ENCODE measurements at regions not wholly inside any gene's neighbourhood (a gene's known extent, or its start where the extent isn't known, plus 50 kb on each side); places are given as distances from the start of the nearest gene placed in this dataset.

DNA sequence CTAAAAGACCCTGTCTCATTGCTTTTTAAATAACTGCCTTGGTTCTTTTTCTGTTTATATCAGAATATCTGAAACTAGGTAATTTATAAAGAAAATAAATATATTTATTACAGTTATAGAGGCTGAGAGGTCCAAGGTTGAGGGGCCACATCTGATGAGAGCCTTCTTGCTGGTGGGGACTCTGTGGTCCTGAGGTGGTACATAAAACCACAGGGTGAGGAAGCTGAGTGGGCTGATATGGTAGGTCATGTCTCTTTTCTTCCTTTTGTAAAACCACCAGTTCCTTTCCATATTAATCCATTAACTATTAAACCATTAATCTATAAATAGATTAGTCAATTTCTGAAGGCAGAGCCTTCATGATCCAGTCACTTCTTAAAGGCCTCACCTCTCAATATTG lies 109.5 kb upstream of the SPRY2 start:
- H3K27ac ChIP-seq = no peak overlapping the region
- TF ChIP-seq, protein P1, sequence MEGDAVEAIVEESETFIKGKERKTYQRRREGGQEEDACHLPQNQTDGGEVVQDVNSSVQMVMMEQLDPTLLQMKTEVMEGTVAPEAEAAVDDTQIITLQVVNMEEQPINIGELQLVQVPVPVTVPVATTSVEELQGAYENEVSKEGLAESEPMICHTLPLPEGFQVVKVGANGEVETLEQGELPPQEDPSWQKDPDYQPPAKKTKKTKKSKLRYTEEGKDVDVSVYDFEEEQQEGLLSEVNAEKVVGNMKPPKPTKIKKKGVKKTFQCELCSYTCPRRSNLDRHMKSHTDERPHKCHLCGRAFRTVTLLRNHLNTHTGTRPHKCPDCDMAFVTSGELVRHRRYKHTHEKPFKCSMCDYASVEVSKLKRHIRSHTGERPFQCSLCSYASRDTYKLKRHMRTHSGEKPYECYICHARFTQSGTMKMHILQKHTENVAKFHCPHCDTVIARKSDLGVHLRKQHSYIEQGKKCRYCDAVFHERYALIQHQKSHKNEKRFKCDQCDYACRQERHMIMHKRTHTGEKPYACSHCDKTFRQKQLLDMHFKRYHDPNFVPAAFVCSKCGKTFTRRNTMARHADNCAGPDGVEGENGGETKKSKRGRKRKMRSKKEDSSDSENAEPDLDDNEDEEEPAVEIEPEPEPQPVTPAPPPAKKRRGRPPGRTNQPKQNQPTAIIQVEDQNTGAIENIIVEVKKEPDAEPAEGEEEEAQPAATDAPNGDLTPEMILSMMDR (conservative IDR thresholded peaks at IDR 0.05) = no peak
- TF ChIP-seq ZFX (IDR thresholded peaks at IDR 0.05) = no peak

DNA sequence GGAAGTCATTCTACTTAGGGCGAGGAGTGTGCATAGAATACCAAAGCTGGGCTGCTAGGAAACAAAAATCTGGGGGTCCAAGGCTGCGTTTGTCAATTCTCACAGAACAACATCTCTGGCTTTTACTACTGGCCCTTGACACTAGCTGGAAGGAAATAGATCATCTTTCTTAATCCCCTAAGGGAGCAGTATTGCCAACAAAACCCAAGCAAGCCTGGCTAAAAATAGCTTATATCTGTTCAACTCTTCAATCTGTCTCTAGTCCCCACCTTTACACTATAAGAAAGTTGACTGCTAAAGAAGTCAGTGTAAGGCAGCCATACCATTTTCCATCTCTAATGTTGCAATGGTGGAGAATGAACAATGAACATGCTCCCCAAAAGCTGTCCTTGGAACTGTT lies 107.8 kb upstream of the SPRY2 start:
- no peak for TF ChIP-seq ZFX (IDR thresholded peaks at IDR 0.05)
- TF ChIP-seq, protein P1 (conservative IDR thresholded peaks at IDR 0.05) = no peak
- H3K27ac ChIP-seq = no peak overlapping the region

DNA sequence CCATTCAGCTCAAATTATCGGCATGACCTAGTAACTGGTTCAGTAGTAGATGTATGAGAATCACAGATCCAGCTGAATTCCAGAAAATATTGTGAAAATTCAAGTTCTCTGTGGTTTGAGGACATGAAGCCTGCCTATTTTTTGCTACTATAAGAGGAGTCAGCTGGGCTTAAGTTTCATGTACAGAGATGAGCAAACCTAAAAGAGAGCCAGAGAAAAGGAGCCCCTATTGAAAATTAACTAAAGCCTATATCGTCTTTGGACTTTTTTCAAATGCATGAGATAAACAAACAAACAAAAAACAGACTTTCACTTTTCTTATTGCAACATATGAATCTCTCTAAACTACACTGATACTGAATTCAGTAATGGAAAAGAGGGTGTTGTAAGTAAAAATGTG lies 106.8 kb upstream of the SPRY2 start:
- TF ChIP-seq ZFX (IDR thresholded peaks at IDR 0.05) = no peak
- TF ChIP-seq, protein P1 (conservative IDR thresholded peaks at IDR 0.05) = no peak
- no peak overlapping the region for H3K27ac ChIP-seq

DNA sequence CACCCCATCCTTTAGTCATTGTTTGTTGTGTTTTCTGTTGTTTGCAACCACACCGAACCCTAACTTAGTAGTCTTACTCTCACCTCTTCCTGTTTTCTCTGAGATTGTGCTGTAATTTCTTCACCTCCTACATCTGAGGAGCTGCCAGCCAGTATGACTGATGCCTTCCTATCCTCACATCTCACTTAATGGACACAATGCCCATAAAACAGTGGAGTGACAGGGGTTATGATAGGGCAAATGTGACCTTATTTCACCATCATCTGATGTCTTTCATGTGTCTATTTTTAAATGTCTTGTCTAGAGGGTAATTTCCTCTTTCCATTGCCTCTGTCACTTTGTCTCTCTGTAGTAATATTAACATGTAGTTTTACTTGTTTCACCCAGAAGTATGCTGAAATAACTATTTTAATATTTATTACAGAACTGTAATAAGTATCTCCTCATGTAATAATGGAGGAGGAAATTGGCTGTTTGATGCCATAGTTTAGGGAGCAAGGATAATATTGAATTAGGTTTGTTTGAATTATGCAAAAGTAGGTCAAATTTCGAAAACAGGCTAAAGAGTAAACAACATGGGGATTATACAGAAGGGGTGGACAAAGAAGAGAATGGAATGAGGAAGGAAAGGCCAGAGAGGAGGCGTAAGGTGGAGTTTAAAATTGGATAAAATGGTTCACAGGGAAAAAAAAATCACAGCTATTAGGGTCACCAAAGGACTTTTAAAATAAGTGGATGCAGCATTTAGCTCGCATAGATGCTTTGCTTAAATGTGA lies 103.5 kb upstream of the SPRY2 start:
- TF ChIP-seq ZFX (IDR thresholded peaks at IDR 0.05) = no peak
- TF ChIP-seq, protein P1 (conservative IDR thresholded peaks at IDR 0.05) = no peak
- H3K27ac ChIP-seq = no peak overlapping the region

DNA sequence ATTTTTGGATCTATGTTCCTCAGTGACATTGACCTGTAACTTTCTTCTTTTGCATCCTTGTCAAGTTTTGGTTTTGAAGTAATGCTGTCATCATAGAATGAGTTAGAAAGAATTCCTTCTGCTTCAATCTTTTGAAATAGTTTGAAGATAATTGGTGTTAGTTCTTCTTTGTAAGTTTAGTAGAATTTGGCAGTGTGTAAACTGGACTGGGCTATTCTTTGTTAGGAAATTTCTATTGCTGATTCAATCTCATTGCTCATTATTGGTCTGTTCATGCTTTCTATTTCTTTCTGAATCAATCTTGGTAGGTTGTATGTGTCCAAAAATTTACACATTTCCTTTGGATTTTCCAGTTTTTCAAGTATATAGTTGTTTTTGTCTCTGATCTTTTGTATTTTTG lies 101.7 kb upstream of the SPRY2 start:
- no peak overlapping the region for H3K27ac ChIP-seq
- no peak for TF ChIP-seq ZFX (IDR thresholded peaks at IDR 0.05)
- TF ChIP-seq, protein P1 (conservative IDR thresholded peaks at IDR 0.05) = no peak

DNA sequence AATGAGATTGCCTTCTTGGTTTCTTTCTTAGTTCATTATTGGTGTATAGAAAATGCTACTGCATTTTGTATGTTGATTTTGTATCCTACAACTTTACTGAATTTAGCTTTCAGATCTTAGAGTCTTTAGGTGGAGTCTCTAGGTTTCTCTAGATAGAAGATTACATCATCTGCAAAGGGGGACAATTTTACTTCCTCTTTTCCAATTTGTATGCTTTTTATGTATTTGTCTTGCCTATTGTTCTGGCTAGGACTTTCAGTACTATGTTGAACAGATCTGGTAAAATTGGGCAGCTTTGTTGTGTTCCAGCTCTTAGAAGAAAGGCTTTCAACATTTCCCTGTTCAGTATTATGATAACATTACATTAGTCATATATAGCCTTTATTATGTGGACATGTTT lies 101.0 kb upstream of the SPRY2 start:
- TF ChIP-seq, protein P1 (conservative IDR thresholded peaks at IDR 0.05) = no peak
- TF ChIP-seq ZFX (IDR thresholded peaks at IDR 0.05) = no peak
- no peak overlapping the region for H3K27ac ChIP-seq

DNA sequence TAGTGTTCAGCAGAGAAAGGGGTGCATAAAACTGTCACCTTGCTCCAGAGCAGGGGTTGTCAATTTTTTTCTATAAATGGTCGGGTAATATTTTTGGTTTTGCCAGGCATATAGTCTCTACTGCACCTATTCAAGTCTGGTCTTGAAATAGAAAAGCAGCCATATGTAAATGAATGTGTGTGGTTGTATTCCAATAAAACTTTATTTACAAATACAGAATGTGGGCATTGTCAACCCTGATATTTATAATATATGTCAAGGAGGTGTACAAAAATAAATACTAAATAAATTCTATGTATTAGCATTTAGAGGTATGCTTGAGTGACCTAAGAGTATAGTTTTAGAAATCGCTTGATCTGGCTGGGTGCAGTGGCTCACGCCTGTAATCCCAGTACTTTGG lies 97.6 kb upstream of the SPRY2 start:
- TF ChIP-seq ZFX (IDR thresholded peaks at IDR 0.05) = no peak
- TF ChIP-seq, protein P1 (conservative IDR thresholded peaks at IDR 0.05) = no peak
- H3K27ac ChIP-seq = no peak overlapping the region
